ENCODE measurements at regions not wholly inside any gene's neighbourhood (a gene's known extent, or its start where the extent isn't known, plus 50 kb on each side); places are given as distances from the start of the nearest gene placed in this dataset.

- no peak for TF ChIP-seq TAF1 (IDR thresholded peaks at IDR 0.05; ENCODE audit: low read depth)
- H3K9me2 ChIP-seq (ENCODE audit: insufficient read depth, low read length), result no peaks in the 10 kb centered on the region
- no peaks in the 10 kb centered on the region for H3K27me3 ChIP-seq (ENCODE audit: insufficient read depth, low read depth, low read length)
- H3K4me2 ChIP-seq (ENCODE audit: low read length), result no peak overlapping the region
- H3K9ac ChIP-seq (ENCODE audit: low read length), result no peak overlapping the region
- H4K20me1 ChIP-seq (ENCODE audit: insufficient read depth), result no peaks in the 10 kb centered on the region
- H3F3A ChIP-seq (ENCODE audit: insufficient read depth, low read length, poor library complexity, severe bottlenecking), result no peaks in the 10 kb centered on the region
- H3K27ac ChIP-seq (ENCODE audit: low read length), result no peak overlapping the region
- no peak overlapping the region for H2AFZ ChIP-seq (ENCODE audit: low read depth, low read length)
- no peaks in the 10 kb centered on the region for H3K9me3 ChIP-seq (ENCODE audit: low read length)
- H3K79me2 ChIP-seq (replicated peaks; ENCODE audit: insufficient read depth, low read length), result no peaks in the 10 kb centered on the region
- H3K4me3 ChIP-seq (ENCODE audit: low read length), result no peak overlapping the region
- H3K36me3 ChIP-seq (ENCODE audit: insufficient read depth, low read length), result no peaks in the 10 kb centered on the region
Observed at GRCh38 chr2:133818661-133819060, 250.4 kb upstream of the NCKAP5 start.

- no peak for TF ChIP-seq RAD21 (conservative IDR thresholded peaks at IDR 0.05)
- no peak for TF ChIP-seq TAF1 (IDR thresholded peaks at IDR 0.05; ENCODE audit: low read depth)
- TF ChIP-seq REST (IDR thresholded peaks at IDR 0.05; ENCODE audit: borderline replicate concordance), result no peak
- TF ChIP-seq POLR2AphosphoS5 (IDR thresholded peaks at IDR 0.05), result no peak
- TF ChIP-seq SMC3 (conservative IDR thresholded peaks at IDR 0.05; ENCODE audit: poor library complexity), result no peak
- no peak for TF ChIP-seq MXI1 (conservative IDR thresholded peaks at IDR 0.05; ENCODE audit: poor library complexity, severe bottlenecking)
- TF ChIP-seq EP300 (conservative IDR thresholded peaks at IDR 0.05; ENCODE audit: poor library complexity, severe bottlenecking), result no peak
- no peak for TF ChIP-seq CTCF (IDR thresholded peaks at IDR 0.05; ENCODE audit: poor library complexity, severe bottlenecking)
- Histone ChIP-seq H3K36me3 (ENCODE audit: insufficient read depth, low read length) (no peaks in the 10 kb centered on the region), H3K4me3 (ENCODE audit: low read length) (no peak overlapping the region), H3K9me2 (ENCODE audit: insufficient read depth, low read length) (no peaks in the 10 kb centered on the region), H3K27me3 (ENCODE audit: insufficient read depth, low read depth, low read length) (no peaks in the 10 kb centered on the region), H4K20me1 (ENCODE audit: insufficient read depth) (no peaks in the 10 kb centered on the region), H2AFZ (ENCODE audit: low read depth, low read length) (no peak overlapping the region), H3K9me3 (ENCODE audit: low read length) (no peaks in the 10 kb centered on the region), H3F3A (ENCODE audit: insufficient read depth, low read length, poor library complexity, severe bottlenecking) (no peaks in the 10 kb centered on the region), H3K27ac (ENCODE audit: low read length) (no peak overlapping the region), H3K79me2 (replicated peaks; ENCODE audit: insufficient read depth, low read length) (no peaks in the 10 kb centered on the region), H3K4me2 (ENCODE audit: low read length) (no peak overlapping the region), H3K9ac (ENCODE audit: low read length) (no peak overlapping the region)
Observed at GRCh38 chr2:133819906-133820305, 251.6 kb upstream of the NCKAP5 start.

- Histone ChIP-seq H3K27ac (ENCODE audit: low read length) (no peak overlapping the region), H3K9me3 (ENCODE audit: low read length) (no peaks in the 10 kb centered on the region), H2AFZ (ENCODE audit: low read depth, low read length) (no peak overlapping the region), H3K9ac (ENCODE audit: low read length) (no peak overlapping the region), H3K4me2 (ENCODE audit: low read length) (no peak overlapping the region), H3F3A (ENCODE audit: insufficient read depth, low read length, poor library complexity, severe bottlenecking) (no peaks in the 10 kb centered on the region), H3K36me3 (ENCODE audit: insufficient read depth, low read length) (no peaks in the 10 kb centered on the region), H3K4me3 (ENCODE audit: low read length) (no peak overlapping the region), H4K20me1 (ENCODE audit: insufficient read depth) (no peaks in the 10 kb centered on the region), H3K27me3 (ENCODE audit: insufficient read depth, low read depth, low read length) (no peaks in the 10 kb centered on the region), H3K9me2 (ENCODE audit: insufficient read depth, low read length) (no peaks in the 10 kb centered on the region), H3K79me2 (replicated peaks; ENCODE audit: insufficient read depth, low read length) (no peaks in the 10 kb centered on the region)
- TF ChIP-seq MXI1 (conservative IDR thresholded peaks at IDR 0.05; ENCODE audit: poor library complexity, severe bottlenecking) (no peak), POLR2AphosphoS5 (IDR thresholded peaks at IDR 0.05) (no peak), RAD21 (conservative IDR thresholded peaks at IDR 0.05) (no peak), CTCF (IDR thresholded peaks at IDR 0.05; ENCODE audit: poor library complexity, severe bottlenecking) (no peak), SMC3 (conservative IDR thresholded peaks at IDR 0.05; ENCODE audit: poor library complexity) (no peak), EZH2 (IDR thresholded peaks at IDR 0.05; ENCODE audit: borderline replicate concordance, insufficient read depth, low read length, poor library complexity, severe bottlenecking) (no peak), TAF1 (IDR thresholded peaks at IDR 0.05; ENCODE audit: low read depth) (no peak)
Observed at GRCh38 chr2:133821107-133821760, 253.0 kb upstream of the NCKAP5 start.
